Gastrocnemius medialis (tissue), 4 donors: ENCODE measurements at regions not wholly inside any gene's neighbourhood (a gene's known extent, or its start where the extent isn't known, plus 50 kb on each side); places are given as distances from the start of the nearest gene placed in this dataset.
"Not testable (repeated sequence)": the region's sequence is repeated elsewhere in the genome, so short reads cannot be mapped to it uniquely, and the experiment has no call there.

ENCODE experiments used
- ATAC-seq, 2 donors: fragments of 150-250 bp; one replicate each; pipeline ENCODE4 v1.9.1; 2016
- DNase-seq, 2 donors: peaks; one replicate each; pipeline ENCODE4 v3.0.0-alpha.2; 2019
- H3K27ac ChIP-seq, 4 donors: fragments of 200-600 bp; sonication (generic); 1 replicate in 1 of 4; 2 replicates in 3 of 4; pipeline ENCODE4 v1.5.1; 2016 to 2018; ENCODE audit warnings: mild to moderate bottlenecking in 2 of 4, moderate library complexity in 1 of 4
- H3K27me3 ChIP-seq, 3 donors: fragments of 200-600 bp; sonication (generic) in 2 of 3; 1 replicate in 1 of 3; 2 replicates in 2 of 3; pipeline versions ENCODE4 v1.5.1 to v1.6.0; 2016 to 2019; ENCODE audit warnings: mild to moderate bottlenecking in 1 of 3, moderate library complexity in 1 of 3
- H3K36me3 ChIP-seq, 2 donors: fragments of 200-600 bp; sonication (generic) in 1 of 2; one replicate each; pipeline ENCODE4 v1.5.1; 2017 to 2018
- H3K4me1 ChIP-seq, 2 donors: fragments of 200-600 bp; sonication (generic) in 1 of 2; one replicate each; pipeline ENCODE4 v1.5.1; 2016 to 2017; ENCODE audit warnings: mild to moderate bottlenecking in 2 of 2
- H3K4me3 ChIP-seq, 4 donors: fragments of 200-600 bp; sonication (generic) in 3 of 4; 1 replicate in 1 of 4; 2 replicates in 3 of 4; pipeline ENCODE4 v1.5.1; 2016 to 2019; ENCODE audit warnings: mild to moderate bottlenecking in 2 of 4
- H3K9me3 ChIP-seq, 3 donors: fragments of 200-600 bp; sonication (generic) in 2 of 3; 1 replicate in 1 of 3; 2 replicates in 2 of 3; pipeline ENCODE4 v1.5.1; 2016 to 2019
- CTCF ChIP-seq, 5 experiments: fragments of 450-650 bp in 3 of 5; fragments of 200-600 bp in 2 of 5; sonication (generic) in 2 of 5; IDR thresholded peaks in 4 of 5; conservative IDR thresholded peaks in 1 of 5; 1 replicate in 4 of 5; 2 replicates in 1 of 5; pipeline ENCODE4 v1.5.1; 2016 to 2019; ENCODE audit warnings: antibody characterized with exemption in 5 of 5, mild to moderate bottlenecking in 3 of 5, moderate library complexity in 3 of 5
- POLR2A ChIP-seq, 2 donors: fragments of 450-650 bp; IDR thresholded peaks; one replicate each; pipeline ENCODE4 v1.6.1; 2017; ENCODE audit warnings: antibody characterized with exemption in 2 of 2, mild to moderate bottlenecking in 2 of 2, moderate library complexity in 2 of 2
- in situ Hi-C, 4 donors: fragments of 200-750 bp; cut with MboI; loops; one replicate each; pipeline versions ENCODE4 v1.15.0 to v1.8.0; 2017; ENCODE audit warnings: low sequenced_read_pairs in 4 of 4
- intact Hi-C: fragments of 100-400 bp; cut with DNase I; formaldehyde crosslinking; loops from one replicate; pipeline ENCODE4 v1.15.1; 2023; ENCODE audit warnings: low total_unique reads

- intact Hi-C loops (no loop called here), in situ Hi-C loops (no loop called here)
- Histone ChIP-seq H3K27me3 (no peaks in the 10 kb centered on the region), H3K9me3 (no peaks in the 10 kb centered on the region), H3K4me3 (no peak overlapping the region), H3K36me3 (no peaks in the 10 kb centered on the region), H3K4me1 (no peaks in the 10 kb centered on the region), H3K27ac (no peak overlapping the region)
- DNase-seq (no peak), ATAC-seq (no peak)
- TF ChIP-seq POLR2A (IDR thresholded peaks at IDR 0.05) (no peak), CTCF (IDR thresholded peaks at IDR 0.05 in 4 of 5, conservative IDR thresholded peaks at IDR 0.05 in 1 of 5) (no peak)
Measured at GRCh38 chr10:31219306-31219705, 99.7 kb upstream of the ZEB1 start.

DNA sequence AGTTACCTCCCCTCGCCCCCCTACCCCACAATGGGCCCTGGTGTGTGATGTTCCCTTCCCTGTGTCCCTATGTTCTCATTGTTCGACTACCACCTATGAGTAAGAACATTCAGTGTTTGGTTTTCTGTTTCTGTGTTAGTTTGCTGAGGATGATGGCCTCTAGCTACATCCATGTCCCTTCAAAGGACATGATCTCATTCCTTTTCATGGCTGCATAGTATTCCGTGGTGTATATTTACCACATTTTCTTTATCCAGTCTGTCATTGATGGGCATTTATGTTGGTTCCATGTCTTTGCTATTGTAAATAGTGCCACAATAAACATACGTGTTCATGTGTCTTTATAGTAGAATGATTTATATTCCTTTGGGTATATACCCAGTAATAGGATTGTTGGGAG is 90.2 kb upstream of the ZEB1 start:
- intact Hi-C loops, H3K4me1 ChIP-seq, H3K4me3 ChIP-seq, H3K36me3 ChIP-seq, DNase-seq, ATAC-seq, H3K9me3 ChIP-seq, H3K27ac ChIP-seq, H3K27me3 ChIP-seq, in situ Hi-C loops: not testable (repeated sequence)

DNA sequence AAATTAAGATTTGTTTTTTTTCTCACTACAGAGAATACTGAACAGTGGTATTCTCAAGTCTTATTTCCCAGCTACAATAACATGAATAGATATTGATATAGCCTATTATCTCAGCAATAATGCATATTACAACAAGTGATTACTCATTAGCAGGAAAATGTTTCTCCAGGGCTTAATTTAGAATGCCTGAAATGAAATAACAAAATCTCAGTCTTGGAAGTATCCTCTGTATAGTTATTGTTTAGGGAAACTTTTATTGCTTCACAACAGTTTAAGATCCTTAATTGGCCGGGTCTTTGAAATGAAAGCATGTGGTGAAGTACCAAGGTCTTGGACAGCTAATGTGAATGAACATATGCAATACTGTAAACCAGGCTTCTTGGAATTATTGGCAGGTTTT is 79.1 kb upstream of the ZEB1 start:
- Histone ChIP-seq H3K4me3 (no peak overlapping the region), H3K27ac (no peak overlapping the region), H3K27me3 (no peaks in the 10 kb centered on the region), H3K9me3 (no peaks in the 10 kb centered on the region), H3K36me3 (no peaks in the 10 kb centered on the region), H3K4me1 (no peaks in the 10 kb centered on the region)
- intact Hi-C loops, result loop anchor here (2.0 kb wide), 1 partner anchor 61 kb away; no protein-coding TSS in a partner anchor
- TF ChIP-seq POLR2A (IDR thresholded peaks at IDR 0.05) (no peak), CTCF (IDR thresholded peaks at IDR 0.05 in 4 of 5, conservative IDR thresholded peaks at IDR 0.05 in 1 of 5) (no peak)
- DNase-seq, result no peak
- in situ Hi-C loops, result no loop called here
- ATAC-seq, result no peak

GRCh38 chr10:31242902-31243301 is 76.1 kb upstream of the ZEB1 start:
- no peak for DNase-seq
- no peak for ATAC-seq

DNA sequence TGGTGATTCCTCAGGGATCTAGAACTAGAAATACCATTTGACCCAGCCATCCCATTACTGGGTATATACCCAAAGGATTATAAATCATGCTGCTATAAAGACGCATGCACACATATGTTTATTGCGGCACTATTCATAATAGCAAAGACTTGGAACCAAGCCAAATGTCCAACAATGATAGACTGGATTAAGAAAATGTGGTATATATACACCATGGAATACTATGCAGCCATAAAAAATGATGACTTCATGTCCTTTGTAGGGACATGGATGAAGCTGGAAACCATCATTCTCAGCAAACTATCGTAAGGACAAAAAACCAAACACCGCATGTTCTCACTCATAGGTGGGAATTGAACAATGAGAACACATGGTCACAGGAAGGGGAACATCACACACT is 67.9 kb upstream of the ZEB1 start:
- H3K36me3 ChIP-seq, DNase-seq, H3K27ac ChIP-seq, intact Hi-C loops, in situ Hi-C loops, H3K4me3 ChIP-seq, H3K4me1 ChIP-seq, H3K27me3 ChIP-seq, H3K9me3 ChIP-seq, ATAC-seq: not testable (repeated sequence)

More at GRCh38 chr10:31242902-31243301, 76.1 kb upstream of the ZEB1 start:
- intact Hi-C loops, result no loop called here
- Histone ChIP-seq H3K36me3 (no peaks in the 10 kb centered on the region), H3K27me3 (no peaks in the 10 kb centered on the region), H3K27ac (no peak overlapping the region), H3K4me1 (no peaks in the 10 kb centered on the region), H3K9me3 (no peaks in the 10 kb centered on the region), H3K4me3 (no peak overlapping the region)
- TF ChIP-seq CTCF (IDR thresholded peaks at IDR 0.05 in 4 of 5, conservative IDR thresholded peaks at IDR 0.05 in 1 of 5) (no peak), POLR2A (IDR thresholded peaks at IDR 0.05) (no peak)
- in situ Hi-C loops, result no loop called here

DNA sequence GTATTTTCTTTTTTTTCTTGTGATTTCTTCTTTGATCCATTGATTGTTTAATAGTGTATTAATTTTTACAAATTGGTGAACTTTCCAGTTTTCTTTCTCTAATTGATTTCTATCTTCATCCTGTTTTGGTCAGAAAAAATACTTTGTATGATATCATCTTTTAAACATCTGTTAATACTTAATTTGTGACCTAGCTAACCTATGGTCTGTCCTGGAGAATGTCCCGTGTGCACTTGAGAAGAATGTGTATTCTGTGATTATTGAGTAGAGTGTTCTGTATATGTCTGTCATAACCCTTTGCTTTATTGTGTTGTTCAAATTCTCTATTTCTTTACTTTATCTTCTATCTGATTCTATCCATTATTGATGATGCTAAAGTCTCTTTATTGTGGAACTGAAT is 65.8 kb upstream of the ZEB1 start:
- no peak for ATAC-seq
- Histone ChIP-seq H3K27ac (no peak overlapping the region), H3K9me3 (no peaks in the 10 kb centered on the region), H3K36me3 (no peaks in the 10 kb centered on the region), H3K4me1 (no peaks in the 10 kb centered on the region), H3K27me3 (no peaks in the 10 kb centered on the region), H3K4me3 (no peak overlapping the region)
- intact Hi-C loops, result no loop called here
- no peak for DNase-seq
- TF ChIP-seq CTCF (IDR thresholded peaks at IDR 0.05 in 4 of 5, conservative IDR thresholded peaks at IDR 0.05 in 1 of 5), result no peak
- no peak for TF ChIP-seq POLR2A (IDR thresholded peaks at IDR 0.05)
- in situ Hi-C loops, result no loop called here
